HG03354 (cell line): ENCODE measurements at regions not wholly inside any gene's neighbourhood (a gene's known extent, or its start where the extent isn't known, plus 50 kb on each side); places are given as distances from the start of the nearest gene placed in this dataset.
A peak's percentile ranks its signal among the peaks of the same experiment; 100 is the strongest.
"Not testable (repeated sequence)": the region's sequence is repeated elsewhere in the genome, so short reads cannot be mapped to it uniquely, and the experiment has no call there.

Source experiments
- ATAC-seq: cut with Tn5 transposase; IDR thresholded peaks from one replicate; pipeline ENCODE4 v1.9.1; 2021; ENCODE audit warnings: mild to moderate bottlenecking; ENCODE audit not compliant: unreplicated experiment, poor library complexity, severe bottlenecking

- no peak for ATAC-seq
Measured at GRCh38 chr3:59249698-59250361, 200.0 kb upstream of the CFAP20DC start.

GRCh38 chr3:59249004-59249403, 199.2 kb upstream of the CFAP20DC start:
- no peak for ATAC-seq

- ATAC-seq = peak; percentile 73
Measured at GRCh38 chr3:59247402-59247841, 197.6 kb upstream of the CFAP20DC start.

GRCh38 chr3:59246719-59247401, 197.0 kb upstream of the CFAP20DC start:
- peak; percentile 49 for ATAC-seq

- ATAC-seq = no peak
Measured at GRCh38 chr3:59245859-59246501, 196.2 kb upstream of the CFAP20DC start.

GRCh38 chr3:59245300-59245858, 195.6 kb upstream of the CFAP20DC start:
- no peak for ATAC-seq

- no peak for ATAC-seq
Measured at GRCh38 chr3:59244343-59244742, 194.5 kb upstream of the CFAP20DC start.

GRCh38 chr3:59243476-59243875, 193.7 kb upstream of the CFAP20DC start:
- ATAC-seq = no peak

- ATAC-seq = no peak
Measured at GRCh38 chr3:59240666-59241255, 190.9 kb upstream of the CFAP20DC start.

- ATAC-seq = no peak
Measured at GRCh38 chr3:59237121-59237520, 187.3 kb upstream of the CFAP20DC start.

GRCh38 chr3:59235634-59236012, 185.8 kb upstream of the CFAP20DC start:
- ATAC-seq = no peak

- ATAC-seq = no peak
Measured at GRCh38 chr3:59234884-59235633, 185.2 kb upstream of the CFAP20DC start.

- ATAC-seq = not testable (repeated sequence)
Measured at GRCh38 chr3:59230379-59230778, 180.6 kb upstream of the CFAP20DC start.

GRCh38 chr3:59213860-59214259, 164.0 kb upstream of the CFAP20DC start:
- ATAC-seq = no peak

- ATAC-seq = peak; percentile 62
Measured at GRCh38 chr3:59212128-59212779, 162.4 kb upstream of the CFAP20DC start.

GRCh38 chr3:59210260-59210659, 160.4 kb upstream of the CFAP20DC start:
- ATAC-seq = no peak

- ATAC-seq = no peak
Measured at GRCh38 chr3:59192473-59192872, 142.6 kb upstream of the CFAP20DC start.

GRCh38 chr3:59191651-59192050, 141.8 kb upstream of the CFAP20DC start:
- no peak for ATAC-seq

- ATAC-seq = no peak
Measured at GRCh38 chr3:59189939-59190338, 140.1 kb upstream of the CFAP20DC start.
